ENCODE measurements at regions not wholly inside any gene's neighbourhood (a gene's known extent, or its start where the extent isn't known, plus 50 kb on each side); places are given as distances from the start of the nearest gene placed in this dataset.
"Not testable (repeated sequence)": the region's sequence is repeated elsewhere in the genome, so short reads cannot be mapped to it uniquely, and the experiment has no call there.

DNA sequence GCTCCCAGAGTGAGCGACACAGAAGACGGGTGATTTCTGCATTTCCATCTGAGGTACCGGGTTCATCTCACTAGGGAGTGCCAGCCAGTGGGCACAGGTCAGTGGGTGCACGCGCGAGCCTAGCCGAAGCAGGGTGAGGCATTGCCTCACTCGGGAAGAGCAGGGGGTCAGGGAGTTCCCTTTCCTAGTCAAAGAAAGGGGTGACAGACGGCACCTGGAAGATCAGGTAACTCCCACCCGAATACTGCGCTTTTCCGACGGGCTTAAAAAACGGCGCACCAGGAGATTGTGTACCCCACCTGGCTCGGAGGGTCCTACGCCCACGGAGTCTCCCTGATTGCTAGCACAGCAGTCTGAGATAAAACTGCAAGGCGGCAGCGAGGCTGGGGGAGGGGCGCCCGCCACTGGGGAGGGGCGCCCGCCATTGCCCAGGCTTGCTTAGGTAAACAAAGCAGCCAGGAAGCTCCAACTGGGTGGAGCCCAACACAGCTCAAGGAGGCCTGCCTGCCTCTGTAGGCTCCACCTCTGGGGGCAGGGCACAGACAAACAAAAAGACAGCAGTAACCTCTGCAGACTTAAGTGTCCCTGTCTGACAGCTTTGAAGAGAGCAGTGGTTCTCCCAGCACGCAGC, 979.1 kb upstream of the COX7C start:
- not testable (repeated sequence) for TF ChIP-seq POLR2AphosphoS5 (IDR thresholded peaks at IDR 0.05; ENCODE audit: borderline replicate concordance, low read depth, low read length); EZH2 (IDR thresholded peaks at IDR 0.05)
